HepG2 (cell line): ENCODE measurements at regions not wholly inside any gene's neighbourhood (a gene's known extent, or its start where the extent isn't known, plus 50 kb on each side); places are given as distances from the start of the nearest gene placed in this dataset.

ENCODE experiments used
- ATAC-seq: fragments of 200-7000 bp; cut with Tn5 transposase; 3 replicates; pipeline ENCODE4 v1.9.1; 2020; ENCODE audit warnings: mild to moderate bottlenecking, moderate library complexity
- BruUV-seq: library from RNA; stranded (reverse); fragments of 400-500 nt; replicated peaks from 2 replicates; lab custom pipeline; 2021; lab: Mats Ljungman, UMichigan
- CTCF ChIA-PET: fragments of 300-600 bp; formaldehyde crosslinking; extraction: SDS; loops from one replicate; lab custom pipeline; 2021; ENCODE audit warnings: low total read pairs, inconsistent platforms, low intra/inter-chr PET ratio; lab: Yijun Ruan, JAX
- POLR2A ChIA-PET: fragments of 350-600 bp; sonication (Branson Sonifier 250); formaldehyde crosslinking; loops from one replicate; lab custom pipeline; 2020; ENCODE audit warnings: antibody characterized with exemption, inconsistent platforms; lab: Yijun Ruan, JAX
- DNase-seq: peaks from one replicate; pipeline ENCODE4 v3.0.0-alpha.2; 2015; ENCODE audit warnings: low spot score
- FAIRE-seq: peaks from 3 replicates; lab custom pipeline; 2011; peaks lifted over from hg19 to GRCh38; lab: Jason Lieb, UNC
- H2AFZ ChIP-seq: one replicate; pipeline ENCODE4 v1.6.1; 2011; ENCODE audit warnings: low read length, inconsistent platforms
- H3K27ac ChIP-seq: fragments of 300-600 bp; 3 replicates; pipeline ENCODE4 v1.8.0; 2011; ENCODE audit warnings: mixed run types, mild to moderate bottlenecking, mixed read lengths, low read length, inconsistent platforms; ENCODE audit not compliant: insufficient read depth; ENCODE audit errors: extremely low read length
- H3K27me3 ChIP-seq, 2 experiments: fragments of 200-600 bp in 1 of 2; 2 replicates in 1 of 2; 3 replicates in 1 of 2; pipeline versions ENCODE4 v1.6.0 to v1.8.0; 2011; ENCODE audit warnings: low read length in 2 of 2, mild to moderate bottlenecking in 2 of 2, moderate library complexity in 2 of 2, inconsistent platforms in 1 of 2; ENCODE audit not compliant: insufficient read depth in 2 of 2, control insufficient read depth in 1 of 2
- H3K36me3 ChIP-seq, 2 experiments: fragments of 200-600 bp in 1 of 2; replicated peaks in 1 of 2; 2 replicates in 1 of 2; 3 replicates in 1 of 2; pipeline versions ENCODE4 v1.5.1 to v1.8.0; 2011; ENCODE audit warnings: low read length in 2 of 2, inconsistent platforms in 1 of 2; ENCODE audit not compliant: insufficient read depth in 2 of 2, control insufficient read depth in 1 of 2
- H3K4me1 ChIP-seq: 2 replicates; pipeline ENCODE4 v1.5.1; 2012; ENCODE audit warnings: low read length, inconsistent platforms; ENCODE audit not compliant: insufficient read depth
- H3K4me2 ChIP-seq: 2 replicates; pipeline ENCODE4 v1.6.0; 2011; ENCODE audit warnings: low read depth, low read length, inconsistent platforms
- H3K4me3 ChIP-seq, 3 experiments: fragments of 200-600 bp in 1 of 3; sonication (generic), shearing (Covaris generic) in 1 of 3; replicated peaks in 1 of 3; 2 replicates each; pipeline ENCODE4 v1.5.1; 2011 to 2016; ENCODE audit warnings: low read length in 3 of 3, inconsistent platforms in 2 of 3, low read depth in 2 of 3, mild to moderate bottlenecking in 2 of 3, control low read depth in 1 of 3, mixed read lengths in 1 of 3; ENCODE audit not compliant: insufficient read depth in 1 of 3
- H3K79me2 ChIP-seq: one replicate; pipeline ENCODE4 v1.6.1; 2011; ENCODE audit warnings: low read length, inconsistent platforms; ENCODE audit not compliant: insufficient read depth
- H3K9ac ChIP-seq: 2 replicates; pipeline ENCODE4 v1.6.0; 2011; ENCODE audit warnings: mild to moderate bottlenecking, low read depth, low read length, inconsistent platforms; ENCODE audit not compliant: insufficient read depth
- H3K9me3 ChIP-seq: 2 replicates; pipeline ENCODE4 v1.5.1; 2012; ENCODE audit warnings: mild to moderate bottlenecking, low read length
- H4K20me1 ChIP-seq: 2 replicates; pipeline ENCODE4 v1.6.0; 2011; ENCODE audit warnings: inconsistent platforms, mild to moderate bottlenecking, low read length, moderate library complexity; ENCODE audit not compliant: insufficient read depth
- CENPX ChIP-seq: sonication (generic); formaldehyde crosslinking; IDR thresholded peaks from 2 replicates; pipeline ENCODE4 v1.9.0; 2021; ENCODE audit warnings: mild to moderate bottlenecking, missing genetic modification reagents, moderate library complexity
- HDAC6 ChIP-seq: fragments of 200-600 bp; sonication (generic); IDR thresholded peaks from 2 replicates; pipeline ENCODE4 v1.7.0; 2017; ENCODE audit warnings: mild to moderate bottlenecking, antibody characterized with exemption, low read length, low read depth
- HNF4A ChIP-seq: sonication (generic); formaldehyde crosslinking; IDR thresholded peaks from 2 replicates; pipeline ENCODE4 v1.4.0; 2020; ENCODE audit warnings: missing genetic modification reagents
- KDM3A ChIP-seq: IDR thresholded peaks from 2 replicates; pipeline ENCODE4 v1.6.1; 2018; ENCODE audit warnings: low read depth, missing compliant biosample characterization
- MBNL3 ChIP-seq: fragments of 250-450 bp; sonication (Bioruptor Pico); conservative IDR thresholded peaks from 2 replicates; pipeline ENCODE4 v1.8.0; 2022; ENCODE audit warnings: mild to moderate bottlenecking, inconsistent platforms
- PHF21A ChIP-seq: sonication (generic); formaldehyde crosslinking; IDR thresholded peaks from 2 replicates; pipeline ENCODE4 v1.5.0; 2020; ENCODE audit warnings: mild to moderate bottlenecking, missing genetic modification reagents
- PLRG1 ChIP-seq: fragments of 450-650 bp; conservative IDR thresholded peaks from 2 replicates; pipeline ENCODE4 v1.6.1; 2016
- RBAK ChIP-seq: sonication (generic); formaldehyde crosslinking; IDR thresholded peaks from 2 replicates; pipeline ENCODE4 v1.5.1; 2020; ENCODE audit warnings: mild to moderate bottlenecking, missing genetic modification reagents
- TBP ChIP-seq: sonication (generic); formaldehyde crosslinking; IDR thresholded peaks from 2 replicates; pipeline ENCODE4 v1.5.0; 2020; ENCODE audit warnings: missing genetic modification reagents
- TEAD2 ChIP-seq: sonication (generic); formaldehyde crosslinking; IDR thresholded peaks from 2 replicates; pipeline ENCODE4 v1.9.0; 2021; ENCODE audit warnings: missing genetic modification reagents
- TOPORS ChIP-seq: sonication (generic); formaldehyde crosslinking; IDR thresholded peaks from 2 replicates; pipeline ENCODE4 v1.8.0; 2023; ENCODE audit warnings: mild to moderate bottlenecking, missing genetic modification reagents
- ZKSCAN8 ChIP-seq: IDR thresholded peaks from 2 replicates; pipeline ENCODE4 v1.6.1; 2016; ENCODE audit warnings: borderline replicate concordance, missing genetic modification reagents, missing compliant biosample characterization
- ZNF160 ChIP-seq: sonication (generic); formaldehyde crosslinking; IDR thresholded peaks from 2 replicates; pipeline ENCODE4 v1.8.0; 2022; ENCODE audit warnings: mild to moderate bottlenecking, inconsistent platforms, missing genetic modification reagents
- ZNF234 ChIP-seq: sonication (generic); formaldehyde crosslinking; conservative IDR thresholded peaks from 2 replicates; pipeline ENCODE4 v1.5.1; 2020; ENCODE audit warnings: mild to moderate bottlenecking, missing genetic modification reagents
- ZNF30 ChIP-seq: sonication (generic); formaldehyde crosslinking; IDR thresholded peaks from 2 replicates; pipeline ENCODE4 v1.5.0; 2020; ENCODE audit warnings: mild to moderate bottlenecking, missing genetic modification reagents
- ZNF329 ChIP-seq: sonication (generic); formaldehyde crosslinking; IDR thresholded peaks from 2 replicates; pipeline ENCODE4 v1.9.0; 2021; ENCODE audit warnings: low read depth, mild to moderate bottlenecking, missing genetic modification reagents
- WGBS: methylation state at CpG from one replicate; pipeline ENCODE4 v1.1.6; 2017; ENCODE audit warnings: low lambda C conversion rate; 5-methylcytosine and 5-hydroxymethylcytosine counted together
- in situ Hi-C: cut with HindIII; loops from 2 replicates; pipeline ENCODE4 v1.10.0; 2017; ENCODE audit warnings: low pct_unique_long_range_greater_than_20kb; ENCODE audit not compliant: extremely low pct_ligation_motif_present
- intact Hi-C: fragments of 100-400 bp; cut with micrococcal nuclease; formaldehyde crosslinking; loops from one replicate; pipeline ENCODE4 v1.10.0; 2022; ENCODE audit not compliant: unreplicated experiment
- TF ChIP-seq, protein P1 (sequence below): IDR thresholded peaks from 2 replicates; pipeline ENCODE4 v1.6.1; 2016; ENCODE audit warnings: missing genetic modification reagents, missing compliant biosample characterization
- TF ChIP-seq, protein P2 (sequence below): sonication (generic); formaldehyde crosslinking; IDR thresholded peaks from 2 replicates; pipeline ENCODE4 v1.5.0; 2020; ENCODE audit warnings: missing genetic modification reagents
- TF ChIP-seq, protein P3 (sequence below): sonication (generic); formaldehyde crosslinking; IDR thresholded peaks from 2 replicates; pipeline ENCODE4 v1.4.0; 2020; ENCODE audit warnings: missing genetic modification reagents
- TF ChIP-seq, protein P4 (sequence below): sonication (generic); formaldehyde crosslinking; IDR thresholded peaks from 2 replicates; pipeline ENCODE4 v1.8.1; 2023; ENCODE audit warnings: missing genetic modification reagents, mild to moderate bottlenecking, borderline replicate concordance
- TF ChIP-seq, protein P5 (sequence below): IDR thresholded peaks from 2 replicates; pipeline ENCODE4 v1.6.1; 2016

DNA sequence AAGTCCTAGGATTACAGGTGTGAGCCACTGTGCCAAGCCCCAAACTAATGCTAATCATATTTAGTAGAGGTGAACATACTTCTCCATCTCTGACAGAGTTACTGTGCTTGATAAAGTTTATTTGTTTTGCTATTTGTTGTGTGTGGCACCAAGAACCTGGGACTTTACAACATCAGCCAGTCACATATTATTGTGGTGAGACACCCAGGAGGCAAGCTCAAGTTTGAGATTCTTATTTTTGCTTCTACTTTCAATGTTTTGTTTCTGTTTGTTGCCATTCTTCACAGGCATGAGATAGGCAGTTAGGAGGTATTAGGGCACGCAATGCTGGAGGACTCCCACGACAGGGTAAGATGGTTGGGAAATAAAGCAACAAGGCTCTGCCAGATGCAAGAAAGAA, 346.6 kb downstream of the RPS4Y2 start (continued):
- TF ChIP-seq, protein P1, sequence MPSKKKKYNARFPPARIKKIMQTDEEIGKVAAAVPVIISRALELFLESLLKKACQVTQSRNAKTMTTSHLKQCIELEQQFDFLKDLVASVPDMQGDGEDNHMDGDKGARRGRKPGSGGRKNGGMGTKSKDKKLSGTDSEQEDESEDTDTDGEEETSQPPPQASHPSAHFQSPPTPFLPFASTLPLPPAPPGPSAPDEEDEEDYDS (CRISPR knock-in tag) = no peak
- TF ChIP-seq KDM3A (CRISPR knock-in tag) = no peak
- TF ChIP-seq TEAD2 (CRISPR knock-in tag) = no peak
- TF ChIP-seq ZNF160 (CRISPR knock-in tag) = no peak
- TF ChIP-seq PLRG1 = no peak

DNA sequence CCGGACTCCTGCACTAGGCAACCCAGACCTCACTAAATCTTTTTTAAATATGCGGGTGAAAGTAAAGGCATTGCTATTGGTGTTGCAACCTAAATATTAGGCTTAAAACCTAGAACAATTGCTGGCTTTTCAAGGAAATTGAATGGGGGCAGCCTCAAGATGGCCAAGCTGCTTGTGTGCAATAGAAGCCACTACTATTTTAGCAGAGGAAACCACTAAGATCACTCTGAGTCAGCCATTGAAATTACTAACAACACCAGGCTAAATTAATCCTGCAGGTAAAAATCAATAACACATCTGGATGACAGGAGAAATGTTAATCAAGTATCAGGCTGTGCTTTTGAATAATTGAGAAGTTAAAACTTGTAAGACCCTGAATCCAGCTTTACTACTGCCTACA, 348.0 kb downstream of the RPS4Y2 start:
- no peaks in the 10 kb centered on the region for H3K79me2 ChIP-seq
- H3K4me3 ChIP-seq = no peak overlapping the region
- ATAC-seq = no peak
- no peak for DNase-seq
- no peaks in the 10 kb centered on the region for H3K4me1 ChIP-seq
- CTCF ChIA-PET = no interaction called here
- H3K27me3 ChIP-seq = no peaks in the 10 kb centered on the region
- H3K4me2 ChIP-seq = no peak overlapping the region
- no TSS peak for BruUV-seq
- TF ChIP-seq ZNF30 (CRISPR knock-in tag) = no peak
- TF ChIP-seq ZKSCAN8 (CRISPR knock-in tag) = no peak
- TF ChIP-seq, protein P2, sequence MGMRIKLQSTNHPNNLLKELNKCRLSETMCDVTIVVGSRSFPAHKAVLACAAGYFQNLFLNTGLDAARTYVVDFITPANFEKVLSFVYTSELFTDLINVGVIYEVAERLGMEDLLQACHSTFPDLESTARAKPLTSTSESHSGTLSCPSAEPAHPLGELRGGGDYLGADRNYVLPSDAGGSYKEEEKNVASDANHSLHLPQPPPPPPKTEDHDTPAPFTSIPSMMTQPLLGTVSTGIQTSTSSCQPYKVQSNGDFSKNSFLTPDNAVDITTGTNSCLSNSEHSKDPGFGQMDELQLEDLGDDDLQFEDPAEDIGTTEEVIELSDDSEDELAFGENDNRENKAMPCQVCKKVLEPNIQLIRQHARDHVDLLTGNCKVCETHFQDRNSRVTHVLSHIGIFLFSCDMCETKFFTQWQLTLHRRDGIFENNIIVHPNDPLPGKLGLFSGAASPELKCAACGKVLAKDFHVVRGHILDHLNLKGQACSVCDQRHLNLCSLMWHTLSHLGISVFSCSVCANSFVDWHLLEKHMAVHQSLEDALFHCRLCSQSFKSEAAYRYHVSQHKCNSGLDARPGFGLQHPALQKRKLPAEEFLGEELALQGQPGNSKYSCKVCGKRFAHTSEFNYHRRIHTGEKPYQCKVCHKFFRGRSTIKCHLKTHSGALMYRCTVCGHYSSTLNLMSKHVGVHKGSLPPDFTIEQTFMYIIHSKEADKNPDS (CRISPR knock-in tag) = no peak
- TF ChIP-seq HDAC6 = no peak
- no peak for TF ChIP-seq ZNF234 (CRISPR knock-in tag)
- no peak for TF ChIP-seq ZNF329 (CRISPR knock-in tag)
- no peak for TF ChIP-seq HNF4A
- TF ChIP-seq, protein P3, sequence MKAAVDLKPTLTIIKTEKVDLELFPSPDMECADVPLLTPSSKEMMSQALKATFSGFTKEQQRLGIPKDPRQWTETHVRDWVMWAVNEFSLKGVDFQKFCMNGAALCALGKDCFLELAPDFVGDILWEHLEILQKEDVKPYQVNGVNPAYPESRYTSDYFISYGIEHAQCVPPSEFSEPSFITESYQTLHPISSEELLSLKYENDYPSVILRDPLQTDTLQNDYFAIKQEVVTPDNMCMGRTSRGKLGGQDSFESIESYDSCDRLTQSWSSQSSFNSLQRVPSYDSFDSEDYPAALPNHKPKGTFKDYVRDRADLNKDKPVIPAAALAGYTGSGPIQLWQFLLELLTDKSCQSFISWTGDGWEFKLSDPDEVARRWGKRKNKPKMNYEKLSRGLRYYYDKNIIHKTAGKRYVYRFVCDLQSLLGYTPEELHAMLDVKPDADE (CRISPR knock-in tag) = no peak
- TF ChIP-seq, protein P4, sequence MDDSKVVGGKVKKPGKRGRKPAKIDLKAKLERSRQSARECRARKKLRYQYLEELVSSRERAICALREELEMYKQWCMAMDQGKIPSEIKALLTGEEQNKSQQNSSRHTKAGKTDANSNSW = no peak
- TF ChIP-seq TBP (CRISPR knock-in tag) = no peak
- TF ChIP-seq TOPORS = no peak
- no peak for TF ChIP-seq MBNL3 (CRISPR knock-in tag)
- TF ChIP-seq RBAK (CRISPR knock-in tag) = no peak
- TF ChIP-seq PHF21A (CRISPR knock-in tag) = no peak
- TF ChIP-seq, protein P5, sequence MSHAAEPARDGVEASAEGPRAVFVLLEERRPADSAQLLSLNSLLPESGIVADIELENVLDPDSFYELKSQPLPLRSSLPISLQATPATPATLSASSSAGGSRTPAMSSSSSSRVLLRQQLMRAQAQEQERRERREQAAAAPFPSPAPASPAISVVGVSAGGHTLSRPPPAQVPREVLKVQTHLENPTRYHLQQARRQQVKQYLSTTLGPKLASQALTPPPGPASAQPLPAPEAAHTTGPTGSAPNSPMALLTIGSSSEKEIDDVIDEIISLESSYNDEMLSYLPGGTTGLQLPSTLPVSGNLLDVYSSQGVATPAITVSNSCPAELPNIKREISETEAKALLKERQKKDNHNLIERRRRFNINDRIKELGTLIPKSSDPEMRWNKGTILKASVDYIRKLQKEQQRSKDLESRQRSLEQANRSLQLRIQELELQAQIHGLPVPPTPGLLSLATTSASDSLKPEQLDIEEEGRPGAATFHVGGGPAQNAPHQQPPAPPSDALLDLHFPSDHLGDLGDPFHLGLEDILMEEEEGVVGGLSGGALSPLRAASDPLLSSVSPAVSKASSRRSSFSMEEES = no peak
- no peak for TF ChIP-seq CENPX
- in situ Hi-C loops (no loop called here), intact Hi-C loops (no loop called here)
- FAIRE-seq = no peak
- WGBS = 50% methylated on average over 2 of the region's 2 CpGs
- no peaks in the 10 kb centered on the region for H3K36me3 ChIP-seq
- H3K9ac ChIP-seq = no peak overlapping the region
- H2AFZ ChIP-seq = no peak overlapping the region
- H3K9me3 ChIP-seq = peaks cover 54% of the 10 kb centered on the region; the same call in 1 of the 2 replicates
- POLR2A ChIA-PET = no interaction called here
- no peak overlapping the region for H3K27ac ChIP-seq
- no peaks in the 10 kb centered on the region for H4K20me1 ChIP-seq
